IMR-90 (cell line): ENCODE measurements at regions not wholly inside any gene's neighbourhood (a gene's known extent, or its start where the extent isn't known, plus 50 kb on each side); places are given as distances from the start of the nearest gene placed in this dataset.

Experiments
- NFE2L2 ChIP-seq: fragments of 150-350 bp; IDR thresholded peaks from 2 replicates; pipeline ENCODE4 v1.6.1; 2016; ENCODE audit warnings: low read depth, mild to moderate bottlenecking, low read length
- POLR2A ChIP-seq: IDR thresholded peaks from 2 replicates; pipeline ENCODE4 v1.6.1; 2012; ENCODE audit warnings: mild to moderate bottlenecking, low read depth, low read length
- RAD21 ChIP-seq: IDR thresholded peaks from 2 replicates; pipeline ENCODE4 v1.6.1; 2012; ENCODE audit warnings: low read length, improper control_type of control experiment
- TF ChIP-seq, protein P1 (sequence below): conservative IDR thresholded peaks from 2 replicates; pipeline ENCODE4 v1.5.1; 2012; ENCODE audit warnings: mild to moderate bottlenecking, low read depth, low read length, improper control_type of control experiment
- TF ChIP-seq, protein P2 (sequence below): fragments of 150-350 bp; IDR thresholded peaks from 2 replicates; pipeline ENCODE4 v1.6.1; 2016; ENCODE audit warnings: low read depth, mild to moderate bottlenecking, low read length, moderate library complexity, borderline replicate concordance

DNA sequence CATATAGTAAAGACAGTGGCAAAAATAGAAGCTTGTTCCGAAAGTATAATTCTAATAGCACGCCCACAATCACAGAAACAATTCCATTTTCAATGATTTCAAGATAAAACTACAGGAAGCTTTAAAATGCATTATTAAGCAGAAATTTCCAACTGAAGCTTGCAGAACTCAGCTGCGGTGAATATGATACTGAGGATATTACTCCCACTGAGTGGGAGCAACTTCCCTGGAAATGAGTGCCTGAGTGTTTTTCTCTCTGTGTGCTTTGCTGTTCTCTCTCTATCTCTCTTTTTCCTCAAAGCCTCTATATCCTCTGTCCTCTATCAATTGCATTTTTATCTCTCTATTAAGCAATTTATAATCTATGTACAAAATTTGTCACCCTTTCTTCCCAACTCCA lies 187.5 kb upstream of the PRDM9 start:
- TF ChIP-seq NFE2L2 (no peak), RAD21 (no peak), POLR2A (no peak)
- TF ChIP-seq, protein P1, sequence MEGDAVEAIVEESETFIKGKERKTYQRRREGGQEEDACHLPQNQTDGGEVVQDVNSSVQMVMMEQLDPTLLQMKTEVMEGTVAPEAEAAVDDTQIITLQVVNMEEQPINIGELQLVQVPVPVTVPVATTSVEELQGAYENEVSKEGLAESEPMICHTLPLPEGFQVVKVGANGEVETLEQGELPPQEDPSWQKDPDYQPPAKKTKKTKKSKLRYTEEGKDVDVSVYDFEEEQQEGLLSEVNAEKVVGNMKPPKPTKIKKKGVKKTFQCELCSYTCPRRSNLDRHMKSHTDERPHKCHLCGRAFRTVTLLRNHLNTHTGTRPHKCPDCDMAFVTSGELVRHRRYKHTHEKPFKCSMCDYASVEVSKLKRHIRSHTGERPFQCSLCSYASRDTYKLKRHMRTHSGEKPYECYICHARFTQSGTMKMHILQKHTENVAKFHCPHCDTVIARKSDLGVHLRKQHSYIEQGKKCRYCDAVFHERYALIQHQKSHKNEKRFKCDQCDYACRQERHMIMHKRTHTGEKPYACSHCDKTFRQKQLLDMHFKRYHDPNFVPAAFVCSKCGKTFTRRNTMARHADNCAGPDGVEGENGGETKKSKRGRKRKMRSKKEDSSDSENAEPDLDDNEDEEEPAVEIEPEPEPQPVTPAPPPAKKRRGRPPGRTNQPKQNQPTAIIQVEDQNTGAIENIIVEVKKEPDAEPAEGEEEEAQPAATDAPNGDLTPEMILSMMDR = no peak
- TF ChIP-seq, protein P2, sequence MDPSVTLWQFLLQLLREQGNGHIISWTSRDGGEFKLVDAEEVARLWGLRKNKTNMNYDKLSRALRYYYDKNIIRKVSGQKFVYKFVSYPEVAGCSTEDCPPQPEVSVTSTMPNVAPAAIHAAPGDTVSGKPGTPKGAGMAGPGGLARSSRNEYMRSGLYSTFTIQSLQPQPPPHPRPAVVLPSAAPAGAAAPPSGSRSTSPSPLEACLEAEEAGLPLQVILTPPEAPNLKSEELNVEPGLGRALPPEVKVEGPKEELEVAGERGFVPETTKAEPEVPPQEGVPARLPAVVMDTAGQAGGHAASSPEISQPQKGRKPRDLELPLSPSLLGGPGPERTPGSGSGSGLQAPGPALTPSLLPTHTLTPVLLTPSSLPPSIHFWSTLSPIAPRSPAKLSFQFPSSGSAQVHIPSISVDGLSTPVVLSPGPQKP = no peak
